ENCODE measurements at regions not wholly inside any gene's neighbourhood (a gene's known extent, or its start where the extent isn't known, plus 50 kb on each side); places are given as distances from the start of the nearest gene placed in this dataset.

DNA sequence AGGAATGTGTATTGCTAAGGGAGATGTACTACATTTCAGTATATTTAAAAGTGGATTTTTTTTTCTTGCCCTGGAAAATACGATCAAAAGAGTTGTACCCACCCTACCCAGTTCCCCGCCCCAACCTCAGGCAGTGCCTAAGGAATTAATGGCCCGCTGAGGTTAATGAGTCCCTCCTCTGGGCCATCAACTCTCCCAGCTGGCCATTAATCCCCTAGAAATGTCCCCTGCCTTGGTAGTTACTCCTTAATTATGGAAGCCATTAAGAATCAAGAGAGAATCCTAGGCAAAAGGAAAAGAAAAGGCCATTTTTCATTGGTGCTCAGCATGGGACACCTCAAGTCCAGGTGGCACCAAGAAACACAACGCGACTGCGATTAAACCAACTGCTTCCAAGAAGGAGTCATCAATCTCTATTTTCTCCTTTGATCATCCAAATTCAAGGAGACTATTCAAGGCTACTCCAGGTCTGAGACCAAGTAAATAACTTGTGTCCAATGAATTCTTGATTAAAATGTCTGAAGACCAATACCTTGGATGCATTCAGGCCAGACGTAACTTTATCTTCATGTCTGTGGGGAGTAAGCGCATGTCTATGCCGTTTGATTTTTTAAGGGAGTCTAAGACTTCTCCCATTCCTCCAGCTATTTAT is 1962.2 kb upstream of the WWC1 start:
- TF ChIP-seq, protein P1, sequence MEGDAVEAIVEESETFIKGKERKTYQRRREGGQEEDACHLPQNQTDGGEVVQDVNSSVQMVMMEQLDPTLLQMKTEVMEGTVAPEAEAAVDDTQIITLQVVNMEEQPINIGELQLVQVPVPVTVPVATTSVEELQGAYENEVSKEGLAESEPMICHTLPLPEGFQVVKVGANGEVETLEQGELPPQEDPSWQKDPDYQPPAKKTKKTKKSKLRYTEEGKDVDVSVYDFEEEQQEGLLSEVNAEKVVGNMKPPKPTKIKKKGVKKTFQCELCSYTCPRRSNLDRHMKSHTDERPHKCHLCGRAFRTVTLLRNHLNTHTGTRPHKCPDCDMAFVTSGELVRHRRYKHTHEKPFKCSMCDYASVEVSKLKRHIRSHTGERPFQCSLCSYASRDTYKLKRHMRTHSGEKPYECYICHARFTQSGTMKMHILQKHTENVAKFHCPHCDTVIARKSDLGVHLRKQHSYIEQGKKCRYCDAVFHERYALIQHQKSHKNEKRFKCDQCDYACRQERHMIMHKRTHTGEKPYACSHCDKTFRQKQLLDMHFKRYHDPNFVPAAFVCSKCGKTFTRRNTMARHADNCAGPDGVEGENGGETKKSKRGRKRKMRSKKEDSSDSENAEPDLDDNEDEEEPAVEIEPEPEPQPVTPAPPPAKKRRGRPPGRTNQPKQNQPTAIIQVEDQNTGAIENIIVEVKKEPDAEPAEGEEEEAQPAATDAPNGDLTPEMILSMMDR (IDR thresholded peaks at IDR 0.05), result no peak
- TF ChIP-seq ZFX (IDR thresholded peaks at IDR 0.05; ENCODE audit: borderline replicate concordance), result no peak
